Keratinocyte (primary cell): ENCODE measurements at regions not wholly inside any gene's neighbourhood (a gene's known extent, or its start where the extent isn't known, plus 50 kb on each side); places are given as distances from the start of the nearest gene placed in this dataset.

Experiments
- DNase-seq: peaks from one replicate; pipeline ENCODE4 v3.0.0-alpha.2; 2011; ENCODE audit warnings: low read depth, missing footprints, low spot score
- FAIRE-seq: peaks from 2 replicates; lab custom pipeline; 2011; peaks lifted over from hg19 to GRCh38; lab: Jason Lieb, UNC
- H2AFZ ChIP-seq: 2 replicates; pipeline ENCODE4 v1.6.0; 2012; ENCODE audit warnings: low read length, control low read depth, inconsistent platforms; ENCODE audit not compliant: control insufficient read depth
- H3K27ac ChIP-seq: 2 replicates; pipeline ENCODE4 v1.5.1; 2011; ENCODE audit warnings: low read length; ENCODE audit not compliant: control insufficient read depth, insufficient read depth
- H3K27me3 ChIP-seq: 3 replicates; pipeline ENCODE4 v1.6.0; 2011; ENCODE audit warnings: low read length; ENCODE audit not compliant: control insufficient read depth, insufficient read depth; ENCODE audit errors: extremely low read depth
- H3K36me3 ChIP-seq, 2 experiments: 2 replicates in 1 of 2; 3 replicates in 1 of 2; pipeline ENCODE4 v1.5.1; 2011; ENCODE audit warnings: low read length in 2 of 2, mild to moderate bottlenecking in 1 of 2; ENCODE audit not compliant: control insufficient read depth in 2 of 2, insufficient read depth in 2 of 2; ENCODE audit errors: extremely low read depth in 1 of 2
- H3K4me1 ChIP-seq: 3 replicates; pipeline ENCODE4 v1.5.1; 2011; ENCODE audit warnings: low read length; ENCODE audit not compliant: control insufficient read depth, insufficient read depth; ENCODE audit errors: extremely low read depth
- H3K4me2 ChIP-seq: 3 replicates; pipeline ENCODE4 v1.6.0; 2011; ENCODE audit warnings: low read depth, low read length; ENCODE audit not compliant: control insufficient read depth, insufficient read depth; ENCODE audit errors: extremely low read depth
- H3K4me3 ChIP-seq, 3 experiments: fragments of 200-600 bp in 1 of 3; sonication (generic) in 1 of 3; 2 replicates in 2 of 3; 3 replicates in 1 of 3; pipeline ENCODE4 v1.5.1; 2011 to 2016; ENCODE audit warnings: low read length in 3 of 3, mild to moderate bottlenecking in 3 of 3, control low read depth in 2 of 3, inconsistent platforms in 1 of 3, low read depth in 1 of 3, mixed read lengths in 1 of 3, mixed run types in 1 of 3, moderate library complexity in 1 of 3; ENCODE audit not compliant: control insufficient read depth in 2 of 3, insufficient read depth in 2 of 3; ENCODE audit errors: extremely low read depth in 1 of 3
- H3K79me2 ChIP-seq: 2 replicates; pipeline ENCODE4 v1.6.0; 2012; ENCODE audit warnings: low read length; ENCODE audit not compliant: control insufficient read depth, insufficient read depth
- H3K9ac ChIP-seq: 3 replicates; pipeline ENCODE4 v1.6.0; 2011; ENCODE audit warnings: low read length; ENCODE audit not compliant: control insufficient read depth, insufficient read depth; ENCODE audit errors: extremely low read depth
- H3K9me1 ChIP-seq: 3 replicates; pipeline ENCODE4 v1.6.0; 2011; ENCODE audit warnings: low read length; ENCODE audit not compliant: control insufficient read depth, insufficient read depth; ENCODE audit errors: extremely low read depth
- H3K9me3 ChIP-seq: 2 replicates; pipeline ENCODE4 v1.5.1; 2012; ENCODE audit warnings: low read depth, low read length; ENCODE audit not compliant: control insufficient read depth
- H4K20me1 ChIP-seq: 3 replicates; pipeline ENCODE4 v1.6.0; 2011; ENCODE audit warnings: low read length; ENCODE audit not compliant: control insufficient read depth, insufficient read depth; ENCODE audit errors: extremely low read depth
- CTCF ChIP-seq, 3 experiments: IDR thresholded peaks in 1 of 3; conservative IDR thresholded peaks in 1 of 3; optimal IDR thresholded peaks in 1 of 3; 2 replicates in 2 of 3; 3 replicates in 1 of 3; pipeline versions ENCODE3 to v1.5.1; 2011; ENCODE audit warnings: low read length in 3 of 3, mild to moderate bottlenecking in 3 of 3, moderate library complexity in 2 of 3, control low read depth in 1 of 3, inconsistent platforms in 1 of 3; ENCODE audit not compliant: insufficient read depth in 2 of 3; ENCODE audit errors: extremely low read depth in 1 of 3
- EZH2 ChIP-seq: IDR thresholded peaks from one replicate; pipeline ENCODE4 v1.6.1; 2012; ENCODE audit warnings: inconsistent platforms, mild to moderate bottlenecking, low read length, moderate library complexity
- dilution Hi-C: fragments of 300-500 bp; cut with MboI; formaldehyde crosslinking; loops from one replicate; pipeline ENCODE4 v1.7.0; 2020; ENCODE audit warnings: low sequenced_read_pairs; ENCODE audit not compliant: extremely low pct_ligation_motif_present

- Histone ChIP-seq H3K4me2 (no peak overlapping the region), H3K79me2 (no peaks in the 10 kb centered on the region), H3K27ac (no peak overlapping the region), H3K9ac (no peak overlapping the region), H3K4me3 (no peak overlapping the region), H3K36me3 (no peaks in the 10 kb centered on the region), H3K4me1 (no peaks in the 10 kb centered on the region), H3K9me1 (no peaks in the 10 kb centered on the region), H3K9me3 (no peaks in the 10 kb centered on the region), H2AFZ (no peak overlapping the region), H3K27me3 (no peaks in the 10 kb centered on the region), H4K20me1 (no peaks in the 10 kb centered on the region)
- dilution Hi-C loops, result no loop called here
- FAIRE-seq (no peak), DNase-seq (no peak)
- no peak for TF ChIP-seq CTCF (optimal IDR thresholded peaks at IDR 0.05 in 1 of 3, IDR thresholded peaks at IDR 0.05 in 1 of 3, conservative IDR thresholded peaks at IDR 0.05 in 1 of 3; ENCODE audit: extremely low read depth in 1 of 3, insufficient read depth in 2 of 3, low read length in 3 of 3)
- TF ChIP-seq EZH2, result no peak
Observed at GRCh38 chr5:29170599-29170998, 2022.9 kb upstream of the CDH6 start.

- Histone ChIP-seq H3K79me2 (no peaks in the 10 kb centered on the region), H3K9me1 (no peaks in the 10 kb centered on the region), H3K27me3 (no peaks in the 10 kb centered on the region), H3K9me3 (no peaks in the 10 kb centered on the region), H3K4me1 (no peaks in the 10 kb centered on the region), H4K20me1 (no peaks in the 10 kb centered on the region), H2AFZ (no peak overlapping the region), H3K9ac (no peak overlapping the region), H3K4me3 (no peak overlapping the region), H3K27ac (no peak overlapping the region), H3K4me2 (no peak overlapping the region), H3K36me3 (no peaks in the 10 kb centered on the region)
- dilution Hi-C loops, result no loop called here
- DNase-seq (no peak), FAIRE-seq (no peak)
- no peak for TF ChIP-seq CTCF (optimal IDR thresholded peaks at IDR 0.05 in 1 of 3, IDR thresholded peaks at IDR 0.05 in 1 of 3, conservative IDR thresholded peaks at IDR 0.05 in 1 of 3; ENCODE audit: extremely low read depth in 1 of 3, insufficient read depth in 2 of 3, low read length in 3 of 3)
- TF ChIP-seq EZH2, result no peak
Observed at GRCh38 chr5:29169886-29170285, 2023.6 kb upstream of the CDH6 start.
